Upper lobe of left lung (tissue), 4 donors: ENCODE measurements at regions not wholly inside any gene's neighbourhood (a gene's known extent, or its start where the extent isn't known, plus 50 kb on each side); places are given as distances from the start of the nearest gene placed in this dataset.

Experiments
- CTCF ChIP-seq, 6 experiments: fragments of 450-650 bp in 4 of 6; fragments of 200-600 bp in 2 of 6; sonication (generic) in 2 of 6; IDR thresholded peaks; one replicate each; pipeline ENCODE4 v1.5.1; 2016 to 2019; ENCODE audit warnings: antibody characterized with exemption in 6 of 6
- POLR2A ChIP-seq, 4 donors: fragments of 450-650 bp; IDR thresholded peaks; one replicate each; pipeline ENCODE4 v1.5.1; 2016 to 2017; ENCODE audit warnings: antibody characterized with exemption in 4 of 4, mild to moderate bottlenecking in 2 of 4
- POLR2AphosphoS5 ChIP-seq, 2 donors: sonication (generic); formaldehyde crosslinking; IDR thresholded peaks; one replicate each; pipeline ENCODE4 v1.5.1; 2017; ENCODE audit warnings: antibody characterized with exemption in 2 of 2

GRCh38 chr4:1572010-1572385, 112.1 kb downstream of the FAM53A start:
- no peak for TF ChIP-seq CTCF (IDR thresholded peaks at IDR 0.05)
- TF ChIP-seq POLR2AphosphoS5 (IDR thresholded peaks at IDR 0.05): no peak
- no peak for TF ChIP-seq POLR2A (IDR thresholded peaks at IDR 0.05)
